GM19455 (cell line): ENCODE measurements at regions not wholly inside any gene's neighbourhood (a gene's known extent, or its start where the extent isn't known, plus 50 kb on each side); places are given as distances from the start of the nearest gene placed in this dataset.

ENCODE experiments used
- ATAC-seq: cut with Tn5 transposase; IDR thresholded peaks from one replicate; pipeline ENCODE4 v1.9.1; 2021; ENCODE audit not compliant: unreplicated experiment

GRCh38 chr1:181142096-181142958 lies 53.8 kb downstream of the IER5 start:
- peak; percentile 84 for ATAC-seq

- no peak for ATAC-seq
These were observed 54.8 kb downstream of the IER5 start for GRCh38 chr1:181143102-181143859.

- ATAC-seq = no peak
These were observed 55.7 kb downstream of the IER5 start for GRCh38 chr1:181144238-181144637.

- no peak for ATAC-seq
These were observed 60.1 kb downstream of the IER5 start for GRCh38 chr1:181148636-181149035.

GRCh38 chr1:181149326-181150125 lies 61.0 kb downstream of the IER5 start:
- peak; percentile 84 for ATAC-seq

GRCh38 chr1:181150273-181150672 lies 61.8 kb downstream of the IER5 start:
- ATAC-seq = no peak

GRCh38 chr1:181150842-181151241 lies 62.3 kb downstream of the IER5 start:
- no peak for ATAC-seq

GRCh38 chr1:181151378-181152326 lies 63.2 kb downstream of the IER5 start:
- no peak for ATAC-seq

- peak; percentile 73 for ATAC-seq
These were observed 64.6 kb downstream of the IER5 start for GRCh38 chr1:181152892-181153633.

- ATAC-seq = no peak
These were observed 65.1 kb downstream of the IER5 start for GRCh38 chr1:181153634-181153961.

GRCh38 chr1:181155339-181155738 lies 66.8 kb downstream of the IER5 start:
- no peak for ATAC-seq

- ATAC-seq = no peak
These were observed 71.1 kb downstream of the IER5 start for GRCh38 chr1:181159451-181160140.

GRCh38 chr1:181160322-181160721 lies 71.8 kb downstream of the IER5 start:
- no peak for ATAC-seq

- no peak for ATAC-seq
These were observed 72.7 kb downstream of the IER5 start for GRCh38 chr1:181160998-181161870.

GRCh38 chr1:181163662-181164061 lies 75.2 kb downstream of the IER5 start:
- ATAC-seq = no peak

- peak; percentile 91 for ATAC-seq
These were observed 78.1 kb downstream of the IER5 start for GRCh38 chr1:181166377-181167196.

- ATAC-seq = no peak
These were observed 80.9 kb downstream of the IER5 start for GRCh38 chr1:181169281-181169865.
